GM12874 (cell line): ENCODE measurements at regions not wholly inside any gene's neighbourhood (a gene's known extent, or its start where the extent isn't known, plus 50 kb on each side); places are given as distances from the start of the nearest gene placed in this dataset.

Experiments used
- CTCF ChIP-seq: IDR thresholded peaks from 2 replicates; pipeline ENCODE4 v1.5.1; 2011; ENCODE audit warnings: low read depth, mild to moderate bottlenecking, control low read depth, low read length, moderate library complexity; ENCODE audit not compliant: insufficient read depth

- TF ChIP-seq CTCF = no peak
Observed at GRCh38 chr15:69842851-69843250, 254.9 kb downstream of the TLE3 start.

- no peak for TF ChIP-seq CTCF
Observed at GRCh38 chr15:69843276-69843899, 254.3 kb downstream of the TLE3 start.

GRCh38 chr15:69843900-69844304 is 253.8 kb downstream of the TLE3 start:
- no peak for TF ChIP-seq CTCF

- TF ChIP-seq CTCF = no peak
Observed at GRCh38 chr15:69845159-69845558, 252.6 kb downstream of the TLE3 start.

DNA sequence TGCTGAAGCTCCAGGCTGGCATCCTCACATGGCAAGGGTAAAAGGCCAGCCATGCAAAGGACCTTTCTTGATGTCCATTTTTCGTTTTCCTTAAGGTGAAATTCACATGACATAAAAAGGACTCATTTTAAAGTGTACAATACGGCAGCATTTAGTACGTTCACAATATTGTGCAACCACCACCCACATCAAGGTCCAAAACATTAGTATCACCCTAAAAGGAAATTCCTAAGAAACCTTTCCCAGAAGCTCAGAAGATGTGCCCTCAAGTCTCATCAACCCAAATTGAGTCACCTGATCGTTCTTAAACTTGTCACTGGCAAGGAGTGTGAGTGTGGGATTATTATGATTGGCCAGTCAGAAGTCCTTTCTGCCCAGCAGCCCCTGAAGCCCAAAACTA is 250.1 kb downstream of the TLE3 start:
- no peak for TF ChIP-seq CTCF

DNA sequence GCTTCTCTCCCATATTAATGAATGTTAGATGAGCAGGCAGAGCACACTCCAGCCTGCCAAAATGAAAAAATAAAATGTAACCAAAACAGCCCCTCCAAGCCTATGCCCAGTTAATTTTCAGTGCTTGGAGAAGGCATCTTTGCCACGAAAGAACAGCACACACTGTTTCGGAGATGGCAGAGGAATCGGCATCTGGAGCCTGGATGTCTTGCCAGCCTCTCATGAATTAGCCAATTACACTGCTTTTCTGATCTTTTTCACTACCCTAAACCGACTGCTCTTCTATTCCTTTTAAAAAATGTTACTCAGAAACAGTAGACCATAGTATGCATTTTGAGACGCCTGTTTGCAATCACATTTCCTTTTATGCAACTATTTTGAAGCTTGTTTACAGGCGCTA is 249.6 kb downstream of the TLE3 start:
- no peak for TF ChIP-seq CTCF

DNA sequence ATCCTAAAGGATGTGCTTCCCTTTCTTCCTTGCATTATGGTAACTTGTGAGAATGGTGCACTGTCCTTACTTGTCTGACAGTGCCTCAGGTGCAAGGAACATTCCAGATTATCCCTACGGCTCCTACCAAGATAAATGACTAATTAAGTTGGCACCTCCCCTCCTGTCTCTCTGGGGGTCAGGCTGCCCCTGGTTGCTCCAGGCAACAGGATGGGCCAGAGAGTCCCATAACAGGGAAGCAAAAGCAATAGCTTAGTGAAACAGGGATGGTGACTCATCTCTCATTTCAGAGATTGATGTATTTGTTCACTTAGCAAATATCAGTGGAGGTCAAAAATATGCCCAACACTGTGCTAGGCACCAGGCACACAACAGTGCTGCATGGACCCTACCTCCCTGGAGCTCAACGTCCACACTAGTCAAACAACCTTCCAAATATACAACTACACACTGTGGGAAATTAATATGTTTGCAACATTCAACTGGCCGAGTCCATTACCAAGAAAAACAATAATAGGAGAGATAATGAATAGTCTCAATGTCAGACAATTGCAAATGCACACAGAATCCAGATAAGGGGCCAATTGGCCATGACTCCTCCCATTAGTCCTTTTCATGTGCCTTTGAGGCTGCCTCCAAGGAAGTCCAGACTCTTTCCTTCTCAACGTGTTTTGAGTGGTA is 249.0 kb downstream of the TLE3 start:
- no peak for TF ChIP-seq CTCF
